ENCODE measurements at regions not wholly inside any gene's neighbourhood (a gene's known extent, or its start where the extent isn't known, plus 50 kb on each side); places are given as distances from the start of the nearest gene placed in this dataset.

GRCh38 chr14:89721956-89722355 is 232.6 kb downstream of the EFCAB11 start:
- no peak for TF ChIP-seq CTCF (IDR thresholded peaks at IDR 0.05 in 2 of 3, conservative IDR thresholded peaks at IDR 0.05 in 1 of 3; ENCODE audit: control insufficient read depth in 2 of 3, extremely low read depth in 1 of 3, insufficient read depth in 1 of 3, low read depth in 3 of 3, low read length in 3 of 3)
- no peak for TF ChIP-seq NR2C2 (IDR thresholded peaks at IDR 0.05; ENCODE audit: borderline replicate concordance, control insufficient read depth, insufficient read length, low read depth)
- TF ChIP-seq RCOR1 (conservative IDR thresholded peaks at IDR 0.05; ENCODE audit: low read depth, low read length): no peak
- TF ChIP-seq YY1 (IDR thresholded peaks at IDR 0.05; ENCODE audit: low read depth, low read length): no peak
- no peak for TF ChIP-seq SPI1 (IDR thresholded peaks at IDR 0.05; ENCODE audit: borderline replicate concordance, insufficient read depth, low read depth, low read length)
- no peak for TF ChIP-seq ZBTB40 (IDR thresholded peaks at IDR 0.05; ENCODE audit: borderline replicate concordance)

Data from GM12878 (cell line).